SU-DHL-6 (cell line): ENCODE measurements at regions not wholly inside any gene's neighbourhood (a gene's known extent, or its start where the extent isn't known, plus 50 kb on each side); places are given as distances from the start of the nearest gene placed in this dataset.

Experiments used
- H2AFZ ChIP-seq: fragments of 200-600 bp; sonication (generic); 2 replicates; pipeline ENCODE4 v1.6.1; 2014; ENCODE audit warnings: low read depth, mild to moderate bottlenecking, moderate library complexity, mixed read lengths, antibody characterized with exemption, low read length; ENCODE audit not compliant: severe bottlenecking
- H3F3A ChIP-seq: fragments of 200-600 bp; shearing (Covaris generic); 2 replicates; pipeline ENCODE4 v1.6.0; 2016; ENCODE audit warnings: antibody characterized with exemption, mild to moderate bottlenecking; ENCODE audit not compliant: insufficient read depth
- H3K27ac ChIP-seq: fragments of 200-600 bp; sonication (generic); 2 replicates; pipeline ENCODE4 v1.5.1; 2016; ENCODE audit warnings: low read depth, mild to moderate bottlenecking, low read length, moderate library complexity, mixed read lengths
- H3K27me3 ChIP-seq: fragments of 200-600 bp; sonication (generic), shearing (Covaris generic); 2 replicates; pipeline ENCODE4 v1.6.0; 2014; ENCODE audit warnings: mild to moderate bottlenecking, low read length
- H3K36me3 ChIP-seq: fragments of 200-600 bp; sonication (generic); 2 replicates; pipeline ENCODE4 v1.6.1; 2014; ENCODE audit warnings: mild to moderate bottlenecking, low read length, mixed read lengths
- H3K4me2 ChIP-seq: fragments of 300-600, 200-600 bp; shearing (Covaris generic), sonication (generic); 2 replicates; pipeline ENCODE4 v1.6.0; 2014; ENCODE audit warnings: low read length, low read depth, mild to moderate bottlenecking; ENCODE audit not compliant: poor library complexity, severe bottlenecking
- H3K4me3 ChIP-seq: fragments of 200-600 bp; sonication (generic); 2 replicates; pipeline ENCODE4 v1.5.1; 2014; ENCODE audit warnings: antibody characterized with exemption, low read length, mild to moderate bottlenecking, mixed read lengths; ENCODE audit not compliant: insufficient read depth, poor library complexity, severe bottlenecking
- H3K79me2 ChIP-seq: fragments of 200-600 bp; sonication (generic); 2 replicates; pipeline ENCODE4 v1.6.1; 2014; ENCODE audit warnings: mild to moderate bottlenecking, low read length, moderate library complexity; ENCODE audit not compliant: insufficient read depth
- H3K9ac ChIP-seq: fragments of 200-600 bp; sonication (generic); 2 replicates; pipeline ENCODE4 v1.7.0; 2014; ENCODE audit warnings: mild to moderate bottlenecking, low read length
- H3K9me2 ChIP-seq: fragments of 200-600 bp; sonication (generic); replicated peaks from 2 replicates; pipeline ENCODE4 v1.6.1; 2014; ENCODE audit warnings: low read length; ENCODE audit not compliant: insufficient read depth
- H3K9me3 ChIP-seq: fragments of 200-600 bp; sonication (generic); 2 replicates; pipeline ENCODE4 v1.6.1; 2014; ENCODE audit warnings: low read length, mixed read lengths; ENCODE audit not compliant: insufficient read depth
- H4K20me1 ChIP-seq: fragments of 200-600 bp; sonication (generic); 2 replicates; pipeline ENCODE4 v1.6.1; 2014; ENCODE audit warnings: low read depth, mild to moderate bottlenecking, antibody characterized with exemption, low read length, moderate library complexity, mixed read lengths
- EZH2phosphoT487 ChIP-seq: fragments of 200-600 bp; sonication (generic), shearing (Covaris generic); conservative IDR thresholded peaks from 2 replicates; pipeline ENCODE4 v1.6.1; 2018; ENCODE audit warnings: mild to moderate bottlenecking, antibody characterized with exemption, low read length, moderate library complexity, mixed read lengths
- TF ChIP-seq, protein P1 (sequence below): fragments of 200-600 bp; sonication (generic); IDR thresholded peaks from one replicate; pipeline ENCODE4 v1.5.1; 2017; ENCODE audit warnings: antibody characterized with exemption, mild to moderate bottlenecking, low read length, moderate library complexity; ENCODE audit not compliant: insufficient read depth, poor library complexity, severe bottlenecking

DNA sequence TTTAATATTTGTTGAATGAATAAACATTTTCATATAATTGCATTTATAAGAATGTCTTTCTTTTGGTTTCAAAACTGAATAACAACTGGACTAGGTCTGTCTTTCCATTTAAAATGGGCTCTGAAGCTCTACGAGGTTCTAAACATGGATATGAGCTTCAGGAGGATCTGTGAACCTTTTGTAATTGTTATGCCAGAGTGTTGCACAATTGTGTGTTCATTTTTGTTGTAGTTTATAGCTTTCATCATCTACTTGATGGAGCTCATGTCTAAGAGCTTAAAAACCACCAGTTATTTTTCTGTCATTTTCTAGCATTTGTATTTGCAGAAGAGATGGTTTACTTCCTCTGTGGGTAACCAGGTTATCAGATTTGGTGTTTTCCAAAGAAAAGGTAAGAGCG is 265.7 kb upstream of the NPY start:
- Histone ChIP-seq H3K36me3 (no peaks in the 10 kb centered on the region), H3K27me3 (no peaks in the 10 kb centered on the region)

DNA sequence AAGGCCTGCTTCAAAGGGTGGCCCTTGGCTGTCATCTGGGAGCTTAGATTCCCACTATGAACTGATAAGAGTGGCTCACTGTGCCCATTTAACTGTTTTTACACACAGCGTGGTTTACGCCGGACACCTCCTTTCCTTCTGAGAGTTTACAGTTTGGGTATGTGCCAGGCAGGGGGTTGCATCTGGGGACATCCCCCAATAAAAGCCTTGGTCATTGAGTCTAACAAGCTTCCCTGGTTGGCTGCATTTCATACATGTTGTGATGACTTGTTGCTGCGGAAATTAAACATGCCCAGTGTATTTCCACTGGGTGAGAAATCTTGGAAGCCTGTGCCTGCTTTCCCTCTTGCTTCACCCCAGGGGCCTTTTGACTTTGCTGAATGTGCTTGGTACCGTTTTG is 264.1 kb upstream of the NPY start:
- Histone ChIP-seq H3K27me3 (no peaks in the 10 kb centered on the region), H3K4me2 (no peak overlapping the region), H4K20me1 (no peaks in the 10 kb centered on the region), H3K9me3 (no peaks in the 10 kb centered on the region), H3K9me2 (no peaks in the 10 kb centered on the region), H3K9ac (no peak overlapping the region), H2AFZ (no peak overlapping the region), H3K36me3 (no peaks in the 10 kb centered on the region), H3K4me3 (no peak overlapping the region), H3K27ac (no peak overlapping the region), H3K79me2 (no peaks in the 10 kb centered on the region), H3F3A (no peaks in the 10 kb centered on the region)
- TF ChIP-seq, protein P1, sequence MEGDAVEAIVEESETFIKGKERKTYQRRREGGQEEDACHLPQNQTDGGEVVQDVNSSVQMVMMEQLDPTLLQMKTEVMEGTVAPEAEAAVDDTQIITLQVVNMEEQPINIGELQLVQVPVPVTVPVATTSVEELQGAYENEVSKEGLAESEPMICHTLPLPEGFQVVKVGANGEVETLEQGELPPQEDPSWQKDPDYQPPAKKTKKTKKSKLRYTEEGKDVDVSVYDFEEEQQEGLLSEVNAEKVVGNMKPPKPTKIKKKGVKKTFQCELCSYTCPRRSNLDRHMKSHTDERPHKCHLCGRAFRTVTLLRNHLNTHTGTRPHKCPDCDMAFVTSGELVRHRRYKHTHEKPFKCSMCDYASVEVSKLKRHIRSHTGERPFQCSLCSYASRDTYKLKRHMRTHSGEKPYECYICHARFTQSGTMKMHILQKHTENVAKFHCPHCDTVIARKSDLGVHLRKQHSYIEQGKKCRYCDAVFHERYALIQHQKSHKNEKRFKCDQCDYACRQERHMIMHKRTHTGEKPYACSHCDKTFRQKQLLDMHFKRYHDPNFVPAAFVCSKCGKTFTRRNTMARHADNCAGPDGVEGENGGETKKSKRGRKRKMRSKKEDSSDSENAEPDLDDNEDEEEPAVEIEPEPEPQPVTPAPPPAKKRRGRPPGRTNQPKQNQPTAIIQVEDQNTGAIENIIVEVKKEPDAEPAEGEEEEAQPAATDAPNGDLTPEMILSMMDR: no peak
- no peak for TF ChIP-seq EZH2phosphoT487

More for the DNA sequence above, 265.7 kb upstream of the NPY start:
- Histone ChIP-seq H3K9ac (no peak overlapping the region), H3F3A (no peaks in the 10 kb centered on the region), H3K79me2 (no peaks in the 10 kb centered on the region), H3K4me3 (no peak overlapping the region), H3K9me2 (no peaks in the 10 kb centered on the region), H3K4me2 (no peak overlapping the region), H4K20me1 (no peaks in the 10 kb centered on the region), H3K27ac (no peak overlapping the region), H3K9me3 (no peaks in the 10 kb centered on the region), H2AFZ (no peak overlapping the region)
- TF ChIP-seq, protein P1: no peak
- no peak for TF ChIP-seq EZH2phosphoT487

DNA sequence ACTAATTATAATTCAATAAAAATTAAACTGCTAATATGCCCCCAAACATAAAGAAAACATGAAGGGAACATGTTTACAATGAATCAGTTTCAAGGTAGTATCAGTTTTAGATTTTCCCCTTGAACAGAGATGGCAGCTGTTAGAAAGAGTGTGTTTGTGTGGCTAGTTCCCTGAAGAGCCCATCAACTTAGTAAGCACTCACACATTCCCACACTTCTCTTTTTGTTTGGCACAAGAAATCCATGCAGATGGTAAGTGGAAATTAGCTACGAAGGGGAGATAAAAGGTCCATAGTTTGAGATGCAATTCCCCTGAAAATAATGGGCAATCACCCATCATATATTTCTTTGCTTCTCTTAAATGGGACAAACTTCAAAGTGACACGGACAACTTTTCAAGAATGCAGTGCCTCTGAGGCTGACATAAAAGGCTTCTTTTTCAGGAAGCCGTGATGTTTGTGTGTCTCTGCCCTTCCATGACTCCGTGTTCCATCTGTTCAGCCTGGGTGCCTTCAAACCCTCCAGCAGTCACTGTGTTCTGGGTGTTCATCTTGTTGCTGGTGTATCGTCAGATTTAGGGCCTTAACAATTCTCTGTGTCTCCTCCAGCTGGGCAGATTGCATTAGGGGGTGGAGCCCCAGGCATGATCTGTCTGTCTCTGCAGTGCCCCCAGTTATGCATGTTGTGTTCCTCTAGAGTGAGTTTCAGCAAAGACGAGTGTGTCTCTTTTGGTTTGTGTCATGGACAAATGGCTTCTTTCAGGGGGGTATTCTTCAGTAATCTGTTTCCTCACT is 259.5 kb upstream of the NPY start:
- H4K20me1 ChIP-seq: no peaks in the 10 kb centered on the region
- no peaks in the 10 kb centered on the region for H3K36me3 ChIP-seq
- H3K79me2 ChIP-seq: no peaks in the 10 kb centered on the region
- H3K27ac ChIP-seq: no peak overlapping the region
- no peaks in the 10 kb centered on the region for H3F3A ChIP-seq
- no peak overlapping the region for H3K9ac ChIP-seq
- no peaks in the 10 kb centered on the region for H3K9me2 ChIP-seq
- no peak for TF ChIP-seq EZH2phosphoT487
- no peaks in the 10 kb centered on the region for H3K9me3 ChIP-seq
- no peak overlapping the region for H3K4me3 ChIP-seq
- no peaks in the 10 kb centered on the region for H3K27me3 ChIP-seq
- no peak overlapping the region for H2AFZ ChIP-seq
- H3K4me2 ChIP-seq: no peak overlapping the region

DNA sequence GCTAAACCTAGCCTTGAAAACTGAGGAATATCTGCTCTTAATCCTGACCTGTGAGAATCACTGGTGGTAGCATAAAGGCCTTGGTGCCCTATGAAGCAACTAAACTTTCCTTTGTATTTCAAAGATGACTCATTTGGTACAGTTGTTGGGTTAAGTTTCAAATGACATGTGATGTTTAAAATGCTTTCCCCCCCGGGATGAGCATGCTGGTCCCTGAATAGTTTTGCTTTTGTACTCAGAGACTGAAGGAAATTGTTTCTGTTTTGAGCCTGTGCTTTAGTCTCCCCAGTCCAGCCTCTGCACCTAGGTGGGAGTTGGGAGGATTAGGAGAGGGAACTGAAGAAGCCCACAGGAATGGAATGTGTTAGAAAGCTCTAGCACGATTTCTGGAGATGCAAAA is 258.9 kb upstream of the NPY start:
- H3K27ac ChIP-seq: no peak overlapping the region
- H3K4me2 ChIP-seq: no peak overlapping the region
- no peaks in the 10 kb centered on the region for H3K36me3 ChIP-seq
- no peak overlapping the region for H2AFZ ChIP-seq
- H3K27me3 ChIP-seq: no peaks in the 10 kb centered on the region
- H4K20me1 ChIP-seq: no peaks in the 10 kb centered on the region
- H3F3A ChIP-seq: no peaks in the 10 kb centered on the region
- TF ChIP-seq EZH2phosphoT487: no peak
- TF ChIP-seq, protein P1: no peak
- no peaks in the 10 kb centered on the region for H3K79me2 ChIP-seq
- no peak overlapping the region for H3K4me3 ChIP-seq
- H3K9me2 ChIP-seq: no peaks in the 10 kb centered on the region
- H3K9me3 ChIP-seq: no peaks in the 10 kb centered on the region
- no peak overlapping the region for H3K9ac ChIP-seq
